Ascending aorta (tissue), 2 donors: ENCODE measurements at regions not wholly inside any gene's neighbourhood (a gene's known extent, or its start where the extent isn't known, plus 50 kb on each side); places are given as distances from the start of the nearest gene placed in this dataset.

Source experiments
- DNase-seq, 2 donors: peaks; one replicate each; pipeline ENCODE4 v3.0.0-alpha.2; 2019; ENCODE audit warnings: low spot score in 2 of 2
- H3K27ac ChIP-seq, 2 donors: fragments of 200-600 bp; sonication (generic); one replicate each; pipeline ENCODE4 v1.5.1; 2016 to 2017; ENCODE audit warnings: mild to moderate bottlenecking in 1 of 2
- H3K27me3 ChIP-seq: fragments of 200-600 bp; sonication (generic); one replicate; pipeline ENCODE4 v1.5.1; 2017
- H3K36me3 ChIP-seq, 2 donors: fragments of 200-600 bp; sonication (generic); one replicate each; pipeline ENCODE4 v1.5.1; 2016
- H3K4me1 ChIP-seq, 2 donors: fragments of 200-600 bp; sonication (generic); one replicate each; pipeline ENCODE4 v1.5.1; 2016 to 2017; ENCODE audit warnings: mild to moderate bottlenecking in 1 of 2
- H3K4me3 ChIP-seq, 2 donors: fragments of 200-600 bp; sonication (generic); one replicate each; pipeline ENCODE4 v1.5.1; 2016 to 2017; ENCODE audit warnings: mild to moderate bottlenecking in 1 of 2
- H3K9me3 ChIP-seq, 2 donors: fragments of 200-600 bp; sonication (generic); one replicate each; pipeline ENCODE4 v1.5.1; 2016
- CTCF ChIP-seq, 3 experiments: fragments of 200-600 bp in 2 of 3; fragments of 450-650 bp in 1 of 3; sonication (generic) in 2 of 3; IDR thresholded peaks; one replicate each; pipeline ENCODE4 v1.5.1; 2016 to 2019; ENCODE audit warnings: antibody characterized with exemption in 3 of 3, mild to moderate bottlenecking in 1 of 3, moderate library complexity in 1 of 3
- intact Hi-C: fragments of 100-400 bp; cut with DNase I; formaldehyde crosslinking; loops from one replicate; pipeline ENCODE4 v1.15.1; 2023

DNA sequence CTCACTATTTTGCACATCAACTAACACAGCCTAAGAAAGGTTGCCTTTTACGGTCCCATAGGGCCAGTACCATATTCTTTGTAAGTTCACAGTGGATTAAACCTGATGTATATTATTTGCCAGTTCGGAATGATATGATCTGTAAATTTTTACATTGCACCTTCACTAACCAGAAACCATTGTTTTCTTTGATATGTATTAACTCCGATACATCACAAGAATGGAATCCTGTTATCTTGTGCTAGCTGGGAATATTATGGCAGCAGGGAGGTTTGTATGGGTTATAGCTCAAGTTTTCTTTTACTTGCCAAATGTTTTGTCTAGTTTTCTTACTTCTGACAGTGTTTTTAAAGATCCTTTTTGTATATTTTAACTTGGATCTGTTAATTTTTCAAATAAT lies 51.4 kb upstream of the S1PR1 start:
- Histone ChIP-seq H3K9me3 (no peaks in the 10 kb centered on the region), H3K27me3 (no peaks in the 10 kb centered on the region), H3K4me3 (no peak overlapping the region), H3K36me3 (no peaks in the 10 kb centered on the region), H3K4me1 (peaks cover 0 to 12% of the 10 kb centered on the region in 2 donors), H3K27ac (peak overlapping the region in 1 of 2 donors; percentile 44)
- intact Hi-C loops, result no loop called here
- no peak for DNase-seq
- no peak for TF ChIP-seq CTCF (IDR thresholded peaks at IDR 0.05)

- no peak for DNase-seq
- H3K4me3 ChIP-seq, result no peak overlapping the region
- no peak overlapping the region for H3K27ac ChIP-seq
- no peaks in the 10 kb centered on the region for H3K36me3 ChIP-seq
- TF ChIP-seq CTCF (IDR thresholded peaks at IDR 0.05), result no peak
- H3K27me3 ChIP-seq, result no peaks in the 10 kb centered on the region
- intact Hi-C loops, result no loop called here
- H3K9me3 ChIP-seq, result no peaks in the 10 kb centered on the region
- H3K4me1 ChIP-seq, result peaks cover 0 to 10% of the 10 kb centered on the region in 2 donors
These were observed 53.5 kb upstream of the S1PR1 start for GRCh38 chr1:101183388-101183699.

GRCh38 chr1:101182627-101183387 lies 54.0 kb upstream of the S1PR1 start:
- Histone ChIP-seq H3K4me1 (peaks cover 0 to 7% of the 10 kb centered on the region in 2 donors), H3K27me3 (no peaks in the 10 kb centered on the region), H3K9me3 (no peaks in the 10 kb centered on the region), H3K27ac (no peak overlapping the region), H3K4me3 (no peak overlapping the region), H3K36me3 (no peaks in the 10 kb centered on the region)
- no peak for TF ChIP-seq CTCF (IDR thresholded peaks at IDR 0.05)
- intact Hi-C loops, result no loop called here
- DNase-seq, result no peak

DNA sequence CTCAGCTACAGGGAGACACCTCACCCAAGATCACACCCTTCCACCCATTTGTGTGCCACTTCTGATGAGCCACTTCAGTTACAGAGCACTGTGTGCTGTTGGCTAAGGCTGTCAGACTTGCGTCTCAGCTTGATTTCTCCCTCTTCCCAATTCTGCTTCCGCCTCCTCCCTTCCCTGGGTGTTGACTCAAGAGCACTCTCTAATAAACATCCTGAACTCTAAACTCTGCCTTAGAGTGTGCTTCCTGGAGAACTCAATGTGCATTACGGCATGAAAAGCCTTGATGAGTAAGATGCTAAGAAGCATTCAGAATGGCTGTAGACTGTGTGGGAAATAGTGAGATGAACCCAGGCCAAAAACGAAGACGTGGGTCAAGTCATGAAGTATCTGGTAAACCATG lies 54.9 kb upstream of the S1PR1 start:
- Histone ChIP-seq H3K9me3 (no peaks in the 10 kb centered on the region), H3K27ac (no peak overlapping the region), H3K4me1 (peaks cover 0 to 3% of the 10 kb centered on the region in 2 donors), H3K36me3 (no peaks in the 10 kb centered on the region), H3K4me3 (no peak overlapping the region), H3K27me3 (no peaks in the 10 kb centered on the region)
- TF ChIP-seq CTCF (IDR thresholded peaks at IDR 0.05), result no peak
- intact Hi-C loops, result no loop called here
- DNase-seq, result no peak

DNA sequence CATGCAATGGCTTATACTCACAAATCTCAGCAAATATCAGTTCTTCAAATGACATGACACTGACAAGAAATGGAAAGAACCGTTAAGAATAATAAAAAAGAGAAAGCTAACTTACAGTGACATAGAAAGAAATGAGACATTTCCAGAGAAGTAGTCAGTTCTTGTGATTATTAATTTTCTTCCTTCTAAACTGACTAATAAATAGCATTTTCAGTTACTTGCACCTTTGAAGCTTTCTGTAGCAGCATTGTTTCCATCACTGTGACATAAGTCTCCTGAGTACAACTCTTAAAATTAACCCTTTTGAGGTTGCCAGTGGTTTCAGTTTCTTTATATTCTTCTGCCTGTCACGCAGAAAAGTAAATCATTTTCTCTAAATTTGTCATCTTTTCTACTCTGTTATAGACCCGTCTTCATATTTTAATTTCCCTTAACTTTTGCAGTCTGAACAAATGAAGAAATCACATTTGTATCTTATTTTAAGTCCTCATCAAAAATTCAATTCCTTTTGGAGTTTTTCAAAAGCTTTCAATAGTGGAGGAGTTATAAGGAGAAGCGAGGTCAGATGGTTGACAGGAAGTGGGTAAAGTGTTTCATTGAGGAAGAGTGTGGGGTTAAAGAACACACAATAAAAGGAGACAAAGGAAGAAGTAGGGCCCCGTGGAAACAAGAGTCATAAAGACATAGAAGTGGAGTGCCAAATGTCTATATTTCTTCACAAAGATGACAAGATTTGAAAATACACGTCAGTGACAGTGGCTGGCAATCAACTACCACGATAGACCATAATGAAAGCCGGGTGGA lies 57.9 kb upstream of the S1PR1 start:
- H3K9me3 ChIP-seq, result no peaks in the 10 kb centered on the region
- H3K27ac ChIP-seq, result no peak overlapping the region
- H3K27me3 ChIP-seq, result no peaks in the 10 kb centered on the region
- intact Hi-C loops, result loop anchor here (5.0 kb wide), 1 partner anchor 37 kb away; no protein-coding TSS in a partner anchor
- H3K4me3 ChIP-seq, result no peak overlapping the region
- DNase-seq, result no peak
- H3K4me1 ChIP-seq, result peaks cover 0 to 3% of the 10 kb centered on the region in 2 donors
- no peaks in the 10 kb centered on the region for H3K36me3 ChIP-seq
- no peak for TF ChIP-seq CTCF (IDR thresholded peaks at IDR 0.05)
